Rectal smooth muscle tissue (tissue), 1 donor: ENCODE measurements at regions not wholly inside any gene's neighbourhood (a gene's known extent, or its start where the extent isn't known, plus 50 kb on each side); places are given as distances from the start of the nearest gene placed in this dataset.

ENCODE experiments used
- H3K27ac ChIP-seq: one replicate; pipeline ENCODE4 v1.7.0; 2013; ENCODE audit warnings: low read depth, low read length, inconsistent platforms
- H3K27me3 ChIP-seq: one replicate; pipeline ENCODE4 v1.7.0; 2013; ENCODE audit warnings: low read length; ENCODE audit not compliant: control insufficient read depth, insufficient read depth
- H3K36me3 ChIP-seq: one replicate; pipeline ENCODE4 v1.7.0; 2013; ENCODE audit warnings: low read length; ENCODE audit not compliant: control insufficient read depth, insufficient read depth
- H3K4me1 ChIP-seq: one replicate; pipeline ENCODE4 v1.7.0; 2013; ENCODE audit warnings: low read length; ENCODE audit not compliant: control insufficient read depth, insufficient read depth
- H3K4me3 ChIP-seq: one replicate; pipeline ENCODE4 v1.7.0; 2013; ENCODE audit warnings: low read length
- H3K9ac ChIP-seq: one replicate; pipeline ENCODE4 v1.7.0; 2013; ENCODE audit warnings: low read length

DNA sequence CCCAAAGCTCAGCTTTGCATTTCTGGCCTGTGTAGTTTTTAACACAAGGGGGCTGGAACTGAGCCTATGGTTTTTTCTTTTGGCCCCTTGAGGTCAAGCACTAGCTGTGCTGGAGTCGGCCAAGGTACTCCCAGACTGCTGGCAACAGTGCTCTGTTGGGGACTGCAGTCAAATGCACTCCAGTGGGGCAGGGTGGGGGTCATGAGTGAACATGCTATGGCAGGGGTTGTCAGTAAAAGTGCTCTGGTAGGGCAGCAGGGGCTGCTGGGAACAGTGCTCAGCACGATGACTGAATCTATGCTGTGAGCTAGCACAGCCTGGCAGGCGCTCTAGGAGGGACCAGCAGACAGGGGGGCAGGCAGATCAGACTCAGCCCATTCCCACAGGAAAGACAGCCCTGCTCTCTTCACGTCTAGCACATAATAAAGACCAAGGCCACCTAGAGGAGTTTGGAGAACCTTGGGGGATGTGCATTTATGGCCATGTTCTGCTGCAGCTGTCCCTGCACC is 55.0 kb upstream of the CERS6 start:
- H3K27ac ChIP-seq = no peak overlapping the region
- H3K36me3 ChIP-seq = no peaks in the 10 kb centered on the region
- H3K4me1 ChIP-seq = no peaks in the 10 kb centered on the region
- H3K4me3 ChIP-seq = no peak overlapping the region
- no peak overlapping the region for H3K9ac ChIP-seq
- no peaks in the 10 kb centered on the region for H3K27me3 ChIP-seq

DNA sequence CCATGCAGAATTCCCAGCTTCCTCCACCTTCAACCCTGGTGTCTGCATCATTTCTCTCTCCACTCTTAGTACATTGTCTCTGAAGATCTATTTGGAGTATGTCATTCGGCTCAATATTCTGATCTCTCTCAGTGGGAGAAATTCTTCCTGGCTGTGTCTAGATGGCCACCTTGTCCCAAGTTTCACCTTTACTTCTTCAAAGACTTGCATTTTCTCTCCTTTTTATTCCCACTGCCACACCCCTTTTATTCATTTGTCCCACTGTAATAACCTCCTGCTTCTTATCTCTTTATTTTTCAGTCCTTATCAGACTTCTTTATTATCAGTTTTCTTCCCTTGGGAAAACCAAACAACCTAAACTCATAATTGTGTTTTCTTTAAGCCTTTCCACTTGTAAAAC is 54.3 kb upstream of the CERS6 start:
- no peak overlapping the region for H3K4me3 ChIP-seq
- no peaks in the 10 kb centered on the region for H3K4me1 ChIP-seq
- H3K36me3 ChIP-seq = no peaks in the 10 kb centered on the region
- H3K9ac ChIP-seq = no peak overlapping the region
- H3K27ac ChIP-seq = no peak overlapping the region
- no peaks in the 10 kb centered on the region for H3K27me3 ChIP-seq

DNA sequence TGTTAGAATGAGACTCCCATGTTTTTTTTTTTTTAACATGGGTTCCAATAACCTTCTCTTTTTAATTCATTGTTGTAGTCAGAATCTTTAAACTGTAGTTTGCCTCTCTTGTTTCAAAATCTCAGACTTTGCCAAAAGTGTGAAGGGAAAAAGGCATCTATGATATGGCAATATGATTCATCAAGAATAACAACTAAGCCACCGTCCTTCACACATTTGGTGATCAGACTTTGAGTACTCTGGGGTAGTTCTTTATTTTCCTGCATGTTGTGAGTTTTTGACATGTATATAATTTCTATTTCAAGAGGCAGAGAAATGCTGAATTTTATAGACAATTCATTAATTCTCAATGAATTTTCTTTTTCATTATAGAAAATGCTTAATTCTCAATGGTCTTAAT is 53.5 kb upstream of the CERS6 start:
- no peaks in the 10 kb centered on the region for H3K27me3 ChIP-seq
- H3K36me3 ChIP-seq = no peaks in the 10 kb centered on the region
- no peak overlapping the region for H3K4me3 ChIP-seq
- no peak overlapping the region for H3K27ac ChIP-seq
- no peak overlapping the region for H3K9ac ChIP-seq
- no peaks in the 10 kb centered on the region for H3K4me1 ChIP-seq

DNA sequence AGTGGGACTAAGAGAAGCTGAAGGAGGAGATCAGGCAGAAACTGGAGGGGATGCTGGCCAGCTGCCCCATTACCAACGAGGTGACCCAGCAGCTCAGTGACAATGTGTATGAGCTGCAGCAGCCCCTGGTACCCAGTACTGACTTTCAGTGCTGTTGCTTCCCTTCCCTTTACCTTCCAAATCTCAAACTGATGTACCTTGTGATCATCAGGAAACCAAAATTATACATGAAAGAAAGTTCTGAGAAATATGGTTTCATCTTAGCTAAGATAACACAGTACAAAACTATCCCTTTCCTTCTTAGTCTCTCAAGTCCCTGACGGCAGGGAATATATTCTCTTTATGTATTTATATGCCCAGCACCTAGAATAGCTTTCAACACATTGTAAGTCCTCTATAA is 52.3 kb upstream of the CERS6 start:
- Histone ChIP-seq H3K27me3 (no peaks in the 10 kb centered on the region), H3K4me3 (no peak overlapping the region), H3K27ac (no peak overlapping the region), H3K9ac (no peak overlapping the region), H3K36me3 (no peaks in the 10 kb centered on the region), H3K4me1 (no peaks in the 10 kb centered on the region)

DNA sequence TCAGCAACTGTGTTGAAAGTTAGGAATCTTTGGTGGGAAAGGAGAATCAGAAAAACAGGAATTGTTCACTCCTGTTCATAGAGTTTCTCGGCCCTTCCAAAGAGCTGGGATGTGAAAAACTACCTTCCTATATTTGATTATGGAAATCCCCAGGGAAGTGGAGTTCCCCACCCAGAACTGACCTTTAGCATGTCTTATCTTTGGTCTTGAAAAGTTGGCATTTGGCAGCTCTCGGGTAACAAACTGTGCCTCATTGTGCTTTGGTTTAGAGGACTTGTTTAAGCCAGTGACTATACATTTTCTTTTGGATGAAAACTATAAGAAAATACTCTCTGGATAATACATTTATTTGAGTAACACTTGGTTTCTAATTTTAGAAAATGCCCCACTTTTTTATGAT is 51.3 kb upstream of the CERS6 start:
- no peaks in the 10 kb centered on the region for H3K4me1 ChIP-seq

More for the DNA sequence above, 51.3 kb upstream of the CERS6 start:
- Histone ChIP-seq H3K27ac (no peak overlapping the region), H3K9ac (no peak overlapping the region), H3K4me3 (no peak overlapping the region), H3K27me3 (no peaks in the 10 kb centered on the region), H3K36me3 (no peaks in the 10 kb centered on the region)
